HG02571 (cell line): ENCODE measurements at regions not wholly inside any gene's neighbourhood (a gene's known extent, or its start where the extent isn't known, plus 50 kb on each side); places are given as distances from the start of the nearest gene placed in this dataset.
"Not testable (repeated sequence)": the region's sequence is repeated elsewhere in the genome, so short reads cannot be mapped to it uniquely, and the experiment has no call there.

Experiments used
- ATAC-seq: cut with Tn5 transposase; IDR thresholded peaks from one replicate; pipeline ENCODE4 v1.9.1; 2021; ENCODE audit warnings: mild to moderate bottlenecking, moderate library complexity; ENCODE audit not compliant: unreplicated experiment

DNA sequence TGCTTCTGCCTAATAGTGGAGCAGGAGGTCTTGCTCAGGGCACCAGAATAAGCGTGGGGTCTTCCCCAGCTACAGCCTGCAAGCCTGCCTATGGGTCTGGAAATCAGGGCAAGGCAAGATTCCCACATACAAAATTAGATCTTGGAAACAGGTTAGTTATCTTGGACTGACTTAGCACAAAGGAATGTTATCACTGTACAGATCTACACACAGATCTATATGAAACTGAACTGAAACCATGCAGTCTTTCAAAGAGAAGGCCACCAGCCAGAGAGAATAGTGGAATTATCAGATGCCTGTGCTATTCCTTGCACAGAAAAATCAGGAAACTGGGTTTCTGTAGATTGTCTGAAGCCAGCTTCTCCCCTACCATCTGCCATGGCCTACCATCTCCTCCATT lies 585.7 kb downstream of the ACTL7B start:
- no peak for ATAC-seq

DNA sequence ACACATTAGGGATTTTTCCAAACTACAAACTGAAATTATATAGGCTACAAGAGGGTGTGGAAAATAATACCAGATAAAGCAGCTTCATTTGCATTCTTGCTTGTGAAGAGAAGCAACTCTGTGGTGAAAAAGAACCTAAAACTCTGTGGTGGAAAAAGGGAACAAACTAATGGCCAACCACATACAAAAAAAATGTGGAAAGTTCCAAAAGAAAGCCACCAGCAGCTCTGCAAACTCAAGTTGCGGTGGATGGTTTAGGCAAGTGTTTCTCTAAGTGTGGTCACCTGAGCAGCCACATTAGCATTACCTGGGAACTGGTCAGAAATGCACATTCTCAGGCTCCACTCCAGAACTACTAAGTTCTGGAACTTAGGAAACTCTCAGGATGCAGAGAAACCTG lies 586.4 kb downstream of the ACTL7B start:
- ATAC-seq = no peak

DNA sequence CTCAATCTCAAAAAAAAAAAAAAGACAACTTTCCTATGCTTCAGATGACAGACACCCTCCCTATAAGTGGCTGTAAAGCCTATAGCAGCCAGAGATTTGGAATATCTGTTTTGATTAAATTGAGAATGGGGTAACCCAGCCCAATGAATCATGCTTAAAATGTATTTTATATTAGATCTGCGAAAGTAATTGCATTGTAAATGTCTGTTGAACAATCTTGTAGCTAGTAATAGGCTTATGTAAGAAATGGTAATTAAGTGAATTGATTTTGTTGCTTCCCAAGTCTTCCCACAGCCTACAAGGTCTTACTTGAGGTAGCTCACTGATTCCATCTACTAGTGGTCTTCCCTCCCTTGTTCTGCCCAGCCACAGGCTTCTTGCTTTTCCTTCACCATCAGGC lies 590.7 kb downstream of the ACTL7B start:
- no peak for ATAC-seq

DNA sequence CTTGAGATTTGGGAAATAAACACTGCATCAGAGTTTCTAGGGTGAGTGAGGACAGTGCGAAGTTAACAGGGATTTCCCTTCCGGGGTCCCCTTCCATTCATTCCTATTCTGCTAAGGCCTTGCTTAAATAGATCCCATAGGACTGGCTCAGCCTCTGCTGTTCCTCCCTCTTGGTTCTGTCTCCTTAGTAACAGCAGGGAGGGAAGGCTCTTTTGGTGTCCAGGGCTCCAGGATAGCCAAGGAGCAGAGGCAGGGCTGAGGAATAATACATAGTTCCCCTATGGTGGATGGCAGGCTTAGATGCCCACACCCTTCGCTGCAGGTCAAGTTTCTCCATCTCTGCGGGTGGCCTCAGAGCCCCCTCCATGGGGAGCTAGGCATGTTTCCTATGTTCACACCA lies 591.7 kb downstream of the ACTL7B start:
- no peak for ATAC-seq

DNA sequence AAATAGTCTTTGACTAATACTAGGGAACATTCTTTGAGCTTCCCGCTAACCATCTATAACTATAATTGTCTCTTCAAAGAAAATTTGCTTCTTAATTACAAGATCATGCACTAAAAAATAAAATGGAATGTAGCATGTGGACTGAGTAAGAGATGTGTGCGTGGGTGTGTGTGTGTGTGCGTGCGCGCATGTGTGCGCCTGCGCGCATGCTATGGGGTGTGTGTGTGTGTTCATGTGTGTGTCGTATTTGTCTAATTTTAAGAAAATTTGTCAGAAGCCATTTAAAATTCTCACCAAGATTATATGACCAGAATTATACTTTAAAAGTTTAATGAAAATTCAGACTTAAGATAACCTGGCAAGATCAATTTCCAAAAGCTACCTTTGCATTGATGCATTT lies 593.0 kb downstream of the ACTL7B start:
- ATAC-seq = no peak

DNA sequence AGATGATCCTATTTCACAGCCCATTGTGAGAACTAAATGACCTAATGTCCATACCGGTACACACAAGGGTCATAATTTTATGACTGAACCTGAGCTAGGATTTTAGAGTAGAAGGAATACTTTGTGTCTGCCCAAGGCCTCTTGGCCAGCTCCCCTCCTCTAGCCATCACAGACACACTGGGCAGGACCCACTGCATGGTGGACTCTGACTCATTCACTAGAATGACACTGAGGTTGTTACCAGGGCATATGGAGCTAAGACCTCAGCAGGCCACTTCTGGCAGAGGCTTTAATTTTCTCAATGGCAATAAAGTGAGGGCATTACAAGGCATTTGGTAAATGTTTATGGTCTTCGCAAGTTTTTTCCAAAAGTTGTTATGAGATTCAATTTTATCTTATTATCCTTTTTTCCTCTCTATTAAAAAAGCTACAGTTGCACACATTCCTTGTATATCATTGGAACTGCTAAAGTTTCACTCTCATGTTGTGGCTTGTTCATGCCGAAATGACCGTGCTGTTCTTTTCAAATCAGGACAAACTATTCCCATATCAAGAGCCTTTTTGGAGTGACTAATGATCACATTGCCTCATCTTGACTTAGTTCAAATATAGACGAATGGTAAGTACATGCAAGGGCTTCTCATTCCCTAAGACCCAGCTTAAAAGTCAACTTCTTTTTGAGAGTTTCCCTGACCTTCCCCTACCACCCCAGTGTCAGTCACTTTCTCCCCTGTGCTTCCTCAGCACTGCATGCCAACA lies 595.7 kb downstream of the ACTL7B start:
- no peak for ATAC-seq

DNA sequence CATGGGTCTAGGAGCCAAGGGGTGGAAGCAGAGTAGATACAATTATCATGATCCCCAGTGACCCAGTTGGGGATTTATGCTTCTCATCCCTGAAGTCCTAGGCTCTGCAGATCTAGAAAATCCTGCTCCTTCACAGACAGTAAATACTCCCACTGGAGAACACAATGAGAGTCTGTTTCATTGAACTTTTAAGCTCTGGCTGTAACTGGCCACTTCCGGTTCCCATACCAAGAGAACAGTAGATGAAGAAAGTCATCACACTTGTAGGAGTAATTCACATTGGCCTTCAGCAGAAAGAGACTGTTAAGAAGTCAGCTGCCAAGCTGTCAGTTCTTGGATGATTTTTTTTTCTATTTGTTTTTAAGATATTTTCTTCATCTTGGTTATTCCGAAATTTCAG lies 597.1 kb downstream of the ACTL7B start:
- ATAC-seq = no peak

DNA sequence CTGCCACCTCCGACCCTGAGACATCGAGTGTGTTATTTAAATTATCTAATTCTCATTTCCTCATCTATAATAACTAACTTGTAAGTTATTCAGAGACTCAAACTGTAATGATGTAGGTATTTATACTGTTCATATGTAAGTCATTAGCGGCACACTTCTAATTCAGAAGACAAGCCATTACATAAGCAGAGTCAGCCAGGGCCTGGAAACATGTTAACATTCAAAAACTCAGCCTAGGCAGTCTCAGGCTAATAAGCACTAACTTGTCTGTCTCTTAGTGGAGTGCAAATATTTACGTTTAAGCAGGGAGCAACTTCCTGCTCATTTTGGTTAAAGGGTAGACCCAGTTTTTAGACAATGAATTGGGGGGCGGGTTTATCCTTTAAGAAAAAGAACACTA lies 598.4 kb downstream of the ACTL7B start:
- ATAC-seq = no peak

DNA sequence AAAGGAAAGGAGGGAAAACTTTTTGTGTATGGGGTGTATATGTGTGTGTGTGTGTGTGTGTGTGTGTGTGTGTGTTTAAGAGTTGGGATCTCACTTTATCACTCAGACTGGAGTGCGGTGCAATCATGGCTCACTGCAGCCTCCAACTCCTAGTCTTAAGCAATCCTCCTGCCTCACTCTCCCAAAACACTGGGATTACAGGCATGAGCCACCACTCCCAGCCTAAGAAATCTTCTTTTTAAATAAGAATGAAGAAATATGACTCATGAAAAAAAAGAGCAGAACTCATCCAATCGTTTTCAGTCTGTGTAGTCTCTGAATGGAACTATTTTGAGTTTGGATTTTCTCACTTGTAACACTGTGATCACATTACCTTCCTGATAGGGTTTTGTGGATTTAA lies 601.5 kb downstream of the ACTL7B start:
- ATAC-seq = no peak

DNA sequence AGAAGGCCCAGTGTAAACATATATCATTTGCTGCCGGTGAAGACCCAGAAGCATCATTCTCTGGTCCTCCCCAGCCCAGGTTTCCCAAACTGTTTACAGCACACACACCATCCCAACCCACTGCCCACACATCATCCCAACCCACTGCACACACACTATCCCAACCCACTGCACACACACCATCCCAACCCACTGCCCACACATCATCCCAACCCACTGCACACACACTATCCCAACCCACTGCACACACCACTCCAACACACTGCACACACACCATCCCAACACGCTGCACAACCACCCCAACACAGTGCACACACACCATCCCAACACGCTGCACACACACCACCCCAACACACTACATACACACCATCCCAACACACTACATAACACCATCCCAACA lies 608.4 kb downstream of the ACTL7B start:
- ATAC-seq = not testable (repeated sequence)

DNA sequence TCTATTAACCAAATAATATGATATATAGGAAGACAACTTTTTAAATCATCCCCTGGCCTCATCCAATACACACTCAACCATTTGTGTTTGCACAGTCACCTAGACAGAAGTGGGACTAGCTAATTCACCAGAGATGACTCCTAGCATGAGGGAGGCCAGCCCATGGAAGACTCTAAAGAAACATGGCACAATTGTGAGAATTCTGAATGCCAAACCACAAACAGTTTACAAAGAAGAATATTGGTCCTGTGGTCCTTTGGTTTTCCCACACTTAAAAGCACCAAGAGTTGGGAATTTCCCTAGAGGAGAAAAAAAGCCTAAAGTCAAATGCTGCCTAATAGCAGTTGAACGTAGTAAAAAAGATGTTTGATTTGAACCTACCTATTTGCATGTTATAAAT lies 609.9 kb downstream of the ACTL7B start:
- ATAC-seq = no peak

DNA sequence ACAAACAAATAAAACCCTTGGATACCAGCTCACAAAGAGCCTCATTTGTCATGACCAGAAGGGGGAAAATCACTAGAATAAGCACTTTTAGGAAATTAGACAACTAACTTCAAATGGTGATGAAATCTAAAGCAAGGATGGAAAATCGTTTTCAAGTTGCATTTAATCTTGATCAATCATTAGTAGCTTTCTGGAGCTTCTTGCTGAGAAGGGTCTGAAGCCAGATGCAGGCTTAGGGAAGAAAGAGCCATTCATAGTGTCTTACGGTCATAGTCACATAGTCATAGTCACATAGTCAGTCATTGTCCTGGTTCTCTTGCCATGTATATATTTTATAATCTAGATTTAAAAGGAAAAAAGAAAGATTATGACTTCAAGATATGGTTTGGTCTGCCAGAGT lies 610.5 kb downstream of the ACTL7B start:
- ATAC-seq = no peak

DNA sequence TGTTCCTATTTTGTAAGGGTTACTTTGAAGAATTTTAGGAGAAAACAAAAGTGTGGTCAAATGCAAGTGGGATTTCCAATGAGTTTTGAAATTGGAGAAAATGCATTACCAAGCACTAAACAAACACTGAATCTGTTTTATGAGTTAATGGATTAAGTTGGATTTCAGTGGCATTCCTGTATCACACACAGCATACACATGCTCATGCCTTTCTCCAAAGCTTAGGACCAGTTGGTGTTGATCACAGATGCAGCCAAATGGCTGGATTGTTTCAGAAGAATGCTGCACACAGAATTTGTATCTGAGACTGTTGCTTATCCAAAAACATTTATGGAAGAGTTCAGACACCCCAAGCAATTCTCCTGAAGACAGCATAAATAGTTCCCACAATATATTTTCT lies 611.1 kb downstream of the ACTL7B start:
- no peak for ATAC-seq

DNA sequence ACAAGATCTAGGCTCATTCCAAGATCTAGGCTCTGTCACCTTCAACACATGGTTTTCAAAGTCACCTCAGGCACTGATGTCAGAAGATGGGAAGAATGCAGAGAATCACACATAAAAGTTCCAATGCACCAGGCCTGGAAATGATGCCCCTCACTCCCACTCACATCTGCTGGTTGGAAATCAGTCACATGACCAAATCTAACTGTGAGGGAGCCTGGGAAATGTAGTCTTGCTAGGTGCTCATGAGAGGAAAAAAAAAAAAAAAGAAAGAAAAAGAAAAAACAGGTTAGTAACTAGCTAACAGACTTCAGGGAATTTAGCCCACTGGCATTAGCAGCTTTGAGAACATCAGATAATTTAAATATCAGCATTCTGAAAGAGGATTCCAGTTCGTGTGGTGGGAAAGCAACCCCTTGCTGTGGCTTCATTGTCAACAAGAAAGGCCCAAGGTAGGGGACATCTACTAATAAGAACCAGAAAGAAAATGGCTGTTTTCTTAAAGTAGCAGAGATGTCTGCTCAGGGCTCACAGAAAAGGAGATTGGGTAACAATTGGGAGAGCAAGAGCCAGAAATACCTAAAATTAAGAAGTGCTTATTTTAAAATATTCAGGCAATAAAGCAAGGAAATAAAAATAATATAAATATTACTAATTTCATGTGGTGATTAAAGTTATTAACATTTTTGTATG lies 614.3 kb downstream of the ACTL7B start:
- no peak for ATAC-seq

DNA sequence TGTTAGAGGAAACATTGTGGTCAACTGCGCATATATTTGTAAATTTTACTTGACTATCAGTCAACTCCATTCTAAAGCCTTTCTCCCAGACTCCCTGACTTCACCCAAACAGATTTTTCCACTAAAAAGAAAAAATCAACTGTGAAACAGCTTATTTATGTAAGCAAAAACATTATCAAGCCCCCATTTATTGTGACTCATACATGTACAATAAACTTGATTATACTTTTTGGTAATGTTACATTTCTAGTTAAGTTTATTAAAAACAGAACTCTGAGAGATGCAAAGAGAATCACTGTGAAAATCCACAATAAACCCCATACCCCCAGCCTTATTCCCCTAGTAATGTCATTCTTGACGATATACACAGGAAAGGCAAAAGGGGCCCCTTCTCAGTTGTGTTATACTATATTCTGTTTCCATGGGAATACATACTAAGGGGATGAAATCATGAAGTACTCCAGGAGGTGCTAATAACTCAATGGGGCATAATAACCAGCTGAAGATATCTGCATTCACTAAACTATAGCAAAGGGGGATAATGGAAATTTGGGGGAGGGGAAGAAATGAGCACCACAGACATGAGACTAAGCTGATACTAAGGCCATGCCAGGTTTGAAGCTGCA lies 616.0 kb downstream of the ACTL7B start:
- ATAC-seq = no peak

DNA sequence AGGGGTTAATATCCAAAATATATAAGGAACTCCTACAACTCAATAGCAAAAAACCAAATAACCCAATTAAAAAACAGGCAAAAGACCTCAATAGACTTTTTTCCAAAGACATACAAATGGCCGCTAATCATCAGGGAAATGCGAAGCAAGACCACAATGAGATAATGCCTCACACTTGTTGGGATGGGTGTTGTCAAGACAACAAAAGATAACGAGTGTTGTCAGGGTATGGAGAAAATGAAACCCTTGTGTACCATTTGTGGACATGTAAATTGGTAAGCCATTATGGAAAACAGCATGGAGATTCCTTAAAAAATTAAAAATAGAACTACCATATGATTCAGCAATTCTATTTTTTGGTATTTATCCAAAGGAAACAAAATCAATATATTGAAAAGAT lies 620.2 kb downstream of the ACTL7B start:
- ATAC-seq = no peak

DNA sequence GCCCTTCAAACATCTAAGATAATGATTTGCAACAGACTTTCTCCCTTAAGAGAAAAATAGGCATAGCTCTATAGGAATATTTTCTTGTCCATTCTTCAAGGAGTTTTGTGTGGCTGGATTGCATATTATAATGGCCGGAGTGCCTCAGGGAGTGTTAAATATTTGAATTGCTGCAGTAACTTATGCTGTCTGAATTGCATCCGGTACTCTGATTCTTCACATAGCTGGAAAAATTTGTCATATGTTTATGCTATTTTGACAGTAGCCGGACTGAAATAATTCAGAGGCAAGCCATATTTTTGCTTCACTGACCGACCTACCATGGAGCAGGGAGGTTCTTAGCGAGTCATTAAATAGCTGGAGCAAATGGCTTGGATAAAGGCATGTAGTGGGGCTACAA lies 621.0 kb downstream of the ACTL7B start:
- ATAC-seq = no peak

DNA sequence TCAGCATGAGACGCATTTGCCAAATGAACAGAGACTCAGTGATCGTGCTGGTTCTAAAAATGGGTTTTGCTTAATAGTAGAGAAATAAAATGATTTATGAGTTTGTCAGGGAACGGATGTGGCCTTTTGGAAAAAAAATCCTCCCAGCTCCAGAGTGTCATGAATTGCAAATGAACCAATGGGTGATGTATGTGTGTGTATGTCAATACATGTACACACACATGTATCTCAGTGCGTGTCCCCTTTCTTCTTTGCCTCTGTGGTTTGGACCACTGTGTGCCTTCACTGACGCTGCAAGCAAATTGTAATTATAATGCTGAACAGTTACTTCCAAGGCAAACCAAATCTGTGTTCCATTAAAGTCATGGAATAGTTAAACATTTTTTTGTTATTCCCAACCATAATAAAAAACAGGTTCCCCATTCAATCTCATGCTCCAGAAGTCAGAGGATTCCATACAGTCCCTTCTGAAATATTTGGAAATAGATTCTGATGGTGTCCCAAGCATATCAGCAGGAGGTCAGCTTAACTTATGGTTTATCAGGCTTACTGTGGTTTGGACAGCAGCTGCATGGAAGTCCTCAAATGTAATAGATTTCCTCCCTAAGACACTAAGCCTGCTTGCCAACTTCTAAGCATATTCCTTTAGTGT lies 630.5 kb downstream of the ACTL7B start:
- no peak for ATAC-seq

DNA sequence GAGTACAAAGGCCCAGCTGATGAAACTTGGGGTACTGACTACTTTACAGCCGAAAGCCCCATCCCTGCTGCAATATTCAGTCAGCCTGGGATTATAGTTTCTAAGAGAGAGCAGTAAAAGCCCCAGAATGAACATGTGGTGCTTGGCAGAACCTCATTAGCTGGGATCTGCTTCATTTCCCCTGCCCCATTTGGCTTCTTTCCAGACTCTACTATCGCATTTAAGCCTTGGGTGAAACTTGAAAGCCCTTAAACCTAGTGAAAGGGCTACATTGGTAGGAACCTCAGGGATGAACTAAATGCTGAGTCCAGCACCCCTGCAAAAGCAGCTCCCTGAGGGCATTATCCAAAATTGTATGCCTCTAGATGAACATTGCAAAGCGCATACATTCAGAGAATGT lies 631.1 kb downstream of the ACTL7B start:
- no peak for ATAC-seq

DNA sequence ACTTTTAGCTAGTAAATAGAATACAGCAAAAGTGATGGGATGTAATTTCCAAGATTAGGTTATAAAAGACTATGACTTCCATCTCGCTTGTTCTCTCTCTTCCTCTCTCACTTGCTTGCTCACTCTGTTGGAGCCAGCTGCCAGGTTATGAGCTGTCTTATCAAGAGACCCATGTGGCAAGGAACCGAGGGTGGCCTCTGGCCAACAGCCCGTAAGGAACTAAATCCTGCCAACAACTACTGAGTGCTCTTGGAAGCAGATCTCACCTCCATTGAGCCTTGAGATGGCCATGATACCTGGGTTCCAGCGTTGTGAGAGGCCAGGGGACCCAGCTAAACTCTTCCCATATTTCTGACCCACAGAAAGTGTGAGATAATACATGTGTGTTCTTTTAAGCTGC lies 636.1 kb downstream of the ACTL7B start:
- no peak for ATAC-seq

DNA sequence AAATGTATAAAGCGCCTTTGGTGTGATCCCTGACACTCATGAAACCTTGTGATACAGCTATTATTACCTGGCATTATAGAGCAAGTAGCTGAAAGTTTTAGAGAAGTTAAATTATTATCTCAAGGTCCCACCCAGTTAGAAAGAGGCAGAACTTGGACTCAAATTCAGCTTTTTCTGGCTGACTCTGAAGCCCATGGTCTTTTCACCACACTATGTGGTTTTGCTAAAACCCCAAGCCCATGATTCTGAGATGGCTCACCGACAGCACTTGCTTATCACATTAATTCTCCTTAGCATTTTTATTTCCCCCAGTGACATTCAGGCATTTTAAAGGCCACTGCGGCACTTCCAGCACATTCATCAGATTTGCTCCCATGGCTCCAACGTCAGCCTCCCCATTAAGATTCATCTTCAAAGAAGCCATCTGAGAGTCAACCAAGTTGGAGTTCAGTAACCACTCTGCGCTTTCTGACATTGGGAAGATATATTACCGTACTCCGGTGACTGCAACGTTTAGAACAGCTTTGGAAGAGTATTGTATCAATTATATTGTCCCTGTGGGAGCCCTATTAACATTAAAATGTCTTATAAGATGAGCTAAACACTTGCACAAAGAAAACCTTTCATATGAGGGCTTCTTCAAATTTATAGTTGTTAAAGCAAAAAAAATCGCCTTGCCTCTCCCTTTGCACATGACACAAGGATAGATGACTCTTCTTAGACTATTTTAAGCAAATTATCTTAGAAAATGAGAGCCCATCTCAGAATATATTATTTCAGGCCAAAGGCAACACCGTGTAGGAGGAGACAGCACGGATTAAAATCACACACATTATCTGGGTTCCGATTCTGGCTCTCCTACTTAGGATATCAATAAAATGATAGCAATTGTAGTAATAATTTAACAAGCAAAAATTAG lies 638.1 kb downstream of the ACTL7B start:
- no peak for ATAC-seq
